ENCODE measurements at regions not wholly inside any gene's neighbourhood (a gene's known extent, or its start where the extent isn't known, plus 50 kb on each side); places are given as distances from the start of the nearest gene placed in this dataset.

GRCh38 chr6:28766426-28766825, 157.4 kb downstream of the TRIM27 start:
- TF ChIP-seq, protein P1, sequence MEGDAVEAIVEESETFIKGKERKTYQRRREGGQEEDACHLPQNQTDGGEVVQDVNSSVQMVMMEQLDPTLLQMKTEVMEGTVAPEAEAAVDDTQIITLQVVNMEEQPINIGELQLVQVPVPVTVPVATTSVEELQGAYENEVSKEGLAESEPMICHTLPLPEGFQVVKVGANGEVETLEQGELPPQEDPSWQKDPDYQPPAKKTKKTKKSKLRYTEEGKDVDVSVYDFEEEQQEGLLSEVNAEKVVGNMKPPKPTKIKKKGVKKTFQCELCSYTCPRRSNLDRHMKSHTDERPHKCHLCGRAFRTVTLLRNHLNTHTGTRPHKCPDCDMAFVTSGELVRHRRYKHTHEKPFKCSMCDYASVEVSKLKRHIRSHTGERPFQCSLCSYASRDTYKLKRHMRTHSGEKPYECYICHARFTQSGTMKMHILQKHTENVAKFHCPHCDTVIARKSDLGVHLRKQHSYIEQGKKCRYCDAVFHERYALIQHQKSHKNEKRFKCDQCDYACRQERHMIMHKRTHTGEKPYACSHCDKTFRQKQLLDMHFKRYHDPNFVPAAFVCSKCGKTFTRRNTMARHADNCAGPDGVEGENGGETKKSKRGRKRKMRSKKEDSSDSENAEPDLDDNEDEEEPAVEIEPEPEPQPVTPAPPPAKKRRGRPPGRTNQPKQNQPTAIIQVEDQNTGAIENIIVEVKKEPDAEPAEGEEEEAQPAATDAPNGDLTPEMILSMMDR (conservative IDR thresholded peaks at IDR 0.05; ENCODE audit: low read depth, low read length) = no peak
- TF ChIP-seq EZH2 (IDR thresholded peaks at IDR 0.05; ENCODE audit: borderline replicate concordance, low read depth, low read length, poor library complexity, severe bottlenecking) = no peak
